ENCODE measurements at regions not wholly inside any gene's neighbourhood (a gene's known extent, or its start where the extent isn't known, plus 50 kb on each side); places are given as distances from the start of the nearest gene placed in this dataset.

- TF ChIP-seq POLR2A (IDR thresholded peaks at IDR 0.05; ENCODE audit: low read depth, low read length) (no peak), POLR2AphosphoS5 (IDR thresholded peaks at IDR 0.05; ENCODE audit: low read depth, low read length) (no peak), TAF1 (IDR thresholded peaks at IDR 0.05; ENCODE audit: borderline replicate concordance, low read depth, low read length) (no peak)
Observed at GRCh38 chr1:60670302-60670701, 412.1 kb upstream of the NFIA start.

All from GM12892 (cell line).